SK-N-SH treated with all-trans-retinoic acid at 6 μM for 48 hours (cell line): ENCODE measurements at regions not wholly inside any gene's neighbourhood (a gene's known extent, or its start where the extent isn't known, plus 50 kb on each side); places are given as distances from the start of the nearest gene placed in this dataset.

Experiments used
- BACH2 ChIP-seq: fragments of 250-450 bp; sonication (Bioruptor Pico); IDR thresholded peaks from 2 replicates; pipeline ENCODE4 v1.9.0; 2021; ENCODE audit warnings: mild to moderate bottlenecking, borderline replicate concordance
- PPARA ChIP-seq: fragments of 250-450 bp; sonication (Bioruptor Pico); IDR thresholded peaks from 2 replicates; pipeline ENCODE4 v1.5.0; 2020; ENCODE audit warnings: mild to moderate bottlenecking, borderline replicate concordance
- SNAI2 ChIP-seq: fragments of 250-450 bp; sonication (Bioruptor Pico); IDR thresholded peaks from 2 replicates; pipeline ENCODE4 v1.5.0; 2020; ENCODE audit warnings: mild to moderate bottlenecking, moderate library complexity
- TOX ChIP-seq: fragments of 250-450 bp; sonication (Bioruptor Pico); IDR thresholded peaks from 2 replicates; pipeline ENCODE4 v1.8.0; 2021; ENCODE audit warnings: mild to moderate bottlenecking, moderate library complexity, borderline replicate concordance
- ZNF8 ChIP-seq: fragments of 450-650 bp; formaldehyde crosslinking; IDR thresholded peaks from 2 replicates; pipeline ENCODE4 v1.5.0; 2020; ENCODE audit warnings: mild to moderate bottlenecking, moderate library complexity

DNA sequence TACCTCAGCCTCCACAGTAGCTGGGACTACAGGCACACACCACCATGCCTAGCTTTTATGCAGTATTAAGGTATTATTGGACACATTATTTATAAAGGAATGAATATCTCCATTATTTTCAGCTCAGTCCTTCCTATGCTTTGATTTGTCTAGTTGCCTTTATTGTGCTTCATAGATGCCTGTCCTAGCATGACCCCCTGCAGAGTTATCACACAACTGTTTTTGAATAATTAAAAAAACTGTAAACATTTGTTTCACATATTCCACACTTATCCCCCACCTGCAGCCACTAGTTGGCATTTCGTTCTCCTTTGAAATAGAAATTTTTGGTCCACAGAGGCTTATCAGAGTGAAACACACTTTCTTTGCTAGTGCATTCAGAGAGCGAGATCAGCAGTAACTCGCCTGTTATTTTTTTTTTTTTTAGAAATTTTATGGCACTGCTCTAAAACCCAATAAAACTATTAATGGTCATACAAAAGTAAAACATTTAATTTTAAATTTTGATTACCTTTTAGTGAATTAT, 151.8 kb upstream of the RASA1 start:
- TF ChIP-seq ZNF8 (CRISPR knock-in tag) (no peak), BACH2 (CRISPR knock-in tag) (no peak), PPARA (CRISPR knock-in tag) (no peak), SNAI2 (CRISPR knock-in tag) (no peak), TOX (no peak)
